ENCODE measurements at regions not wholly inside any gene's neighbourhood (a gene's known extent, or its start where the extent isn't known, plus 50 kb on each side); places are given as distances from the start of the nearest gene placed in this dataset.

DNA sequence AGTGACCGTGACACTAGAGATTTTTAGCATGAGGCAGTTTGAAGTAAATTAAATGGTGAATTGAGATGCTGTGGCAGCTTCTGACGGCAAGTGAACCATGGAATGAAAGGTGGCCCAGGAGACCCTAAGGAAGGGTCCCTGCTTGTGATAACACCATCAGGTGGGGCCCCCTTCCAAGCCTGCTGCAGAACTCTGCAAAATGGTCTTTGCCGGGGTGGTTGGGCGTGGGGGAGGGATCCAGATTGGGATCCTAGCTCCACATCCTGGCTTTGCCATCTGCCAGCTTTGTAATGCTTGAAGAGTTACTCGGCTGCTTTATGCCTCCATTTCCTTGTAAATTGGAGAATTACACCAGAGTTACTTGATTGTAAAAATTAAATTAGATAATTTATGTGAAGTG lies 222.6 kb upstream of the NFE2L3 start:
- TF ChIP-seq POLR2A (IDR thresholded peaks at IDR 0.05; ENCODE audit: low read depth, low read length) (no peak), POLR2AphosphoS5 (IDR thresholded peaks at IDR 0.05; ENCODE audit: low read depth, low read length) (no peak), SPI1 (IDR thresholded peaks at IDR 0.05; ENCODE audit: low read depth, low read length) (no peak)
